HEK293T (cell line): ENCODE measurements at regions not wholly inside any gene's neighbourhood (a gene's known extent, or its start where the extent isn't known, plus 50 kb on each side); places are given as distances from the start of the nearest gene placed in this dataset.

Source experiments
- CTCF ChIA-PET: fragments of 350-600 bp; formaldehyde crosslinking; extraction: SDS; loops from one replicate; lab custom pipeline; 2021; ENCODE audit warnings: antibody characterized with exemption, inconsistent platforms; lab: Yijun Ruan, JAX
- POLR2A ChIA-PET: fragments of 350-600 bp; formaldehyde crosslinking; extraction: SDS; loops from one replicate; lab custom pipeline; 2020; ENCODE audit warnings: antibody characterized with exemption, inconsistent platforms; lab: Yijun Ruan, JAX
- DNase-seq: peaks from one replicate; pipeline ENCODE4 v3.0.0; 2012; ENCODE audit warnings: mixed read lengths; ENCODE audit errors: extremely low spot score
- ARNT ChIP-seq: fragments of 450-650 bp; IDR thresholded peaks from 2 replicates; pipeline ENCODE4 v1.6.1; 2017; ENCODE audit warnings: mild to moderate bottlenecking
- BHLHE40 ChIP-seq: fragments of 450-650 bp; IDR thresholded peaks from 2 replicates; pipeline ENCODE4 v1.6.1; 2016; ENCODE audit warnings: mild to moderate bottlenecking, moderate library complexity, borderline replicate concordance
- CTBP1 ChIP-seq: fragments of 450-650 bp; IDR thresholded peaks from 2 replicates; pipeline ENCODE4 v1.6.1; 2016; ENCODE audit warnings: borderline replicate concordance
- ELF4 ChIP-seq: fragments of 450-650 bp; IDR thresholded peaks from 2 replicates; pipeline ENCODE4 v1.6.1; 2017; ENCODE audit warnings: antibody characterized with exemption
- FOXA1 ChIP-seq: fragments of 450-650 bp; IDR thresholded peaks from 2 replicates; pipeline ENCODE4 v1.6.1; 2016; ENCODE audit warnings: mild to moderate bottlenecking
- FOXK2 ChIP-seq: fragments of 450-650 bp; IDR thresholded peaks from 2 replicates; pipeline ENCODE4 v1.6.1; 2016; ENCODE audit warnings: mild to moderate bottlenecking
- FOXM1 ChIP-seq: fragments of 450-650 bp; IDR thresholded peaks from 2 replicates; pipeline ENCODE4 v1.6.1; 2017; ENCODE audit warnings: mild to moderate bottlenecking, borderline replicate concordance
- HDGF ChIP-seq: fragments of 450-650 bp; IDR thresholded peaks from 2 replicates; pipeline ENCODE4 v1.6.1; 2017; ENCODE audit warnings: antibody characterized with exemption, borderline replicate concordance
- L3MBTL2 ChIP-seq: fragments of 450-650 bp; conservative IDR thresholded peaks from 2 replicates; pipeline ENCODE4 v1.6.1; 2016; ENCODE audit warnings: mild to moderate bottlenecking
- LEF1 ChIP-seq: fragments of 450-650 bp; IDR thresholded peaks from 2 replicates; pipeline ENCODE4 v1.6.1; 2017; ENCODE audit warnings: mild to moderate bottlenecking, borderline replicate concordance
- NFRKB ChIP-seq: fragments of 450-650 bp; IDR thresholded peaks from 2 replicates; pipeline ENCODE4 v1.6.1; 2016; ENCODE audit warnings: mild to moderate bottlenecking, moderate library complexity
- SP1 ChIP-seq: fragments of 450-650 bp; IDR thresholded peaks from 2 replicates; pipeline ENCODE4 v1.6.1; 2017
- SUZ12 ChIP-seq: fragments of 450-650 bp; IDR thresholded peaks from 2 replicates; pipeline ENCODE4 v1.6.1; 2016; ENCODE audit warnings: mild to moderate bottlenecking
- TARDBP ChIP-seq: fragments of 450-650 bp; IDR thresholded peaks from 2 replicates; pipeline ENCODE4 v1.6.1; 2016
- ZNF384 ChIP-seq: fragments of 450-650 bp; IDR thresholded peaks from 2 replicates; pipeline ENCODE4 v1.6.1; 2016
- TF ChIP-seq, protein P1 (sequence below): fragments of 450-650 bp; IDR thresholded peaks from 2 replicates; pipeline ENCODE4 v1.6.1; 2016

DNA sequence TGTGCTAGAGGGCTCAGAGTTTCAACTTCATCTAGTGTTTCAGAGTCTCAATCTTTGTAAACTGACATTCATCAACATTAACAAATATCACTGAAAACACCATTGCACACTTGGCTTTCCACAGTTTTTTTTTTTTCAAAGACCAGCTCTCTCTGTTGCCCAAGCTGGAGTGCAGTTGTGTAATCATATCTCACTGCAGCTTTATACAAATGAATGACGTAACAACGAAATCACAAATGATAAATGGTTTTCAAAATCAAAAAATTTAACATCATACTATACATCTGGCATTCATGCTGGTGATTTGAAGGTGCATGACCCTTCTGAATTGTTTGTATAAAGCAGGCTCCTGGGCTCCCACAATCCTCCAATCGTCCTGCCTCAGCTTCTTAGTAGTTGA is 248.0 kb upstream of the TMTC4 start:
- ChIA-PET POLR2A (no interaction called here), CTCF (no interaction called here)
- TF ChIP-seq ELF4 (no peak), ZNF384 (no peak), NFRKB (no peak), TARDBP (no peak), CTBP1 (no peak), LEF1 (no peak), FOXA1 (no peak), FOXK2 (no peak), BHLHE40 (no peak), HDGF (no peak), FOXM1 (no peak), ARNT (no peak), SUZ12 (no peak), SP1 (no peak), L3MBTL2 (no peak)
- TF ChIP-seq, protein P1, sequence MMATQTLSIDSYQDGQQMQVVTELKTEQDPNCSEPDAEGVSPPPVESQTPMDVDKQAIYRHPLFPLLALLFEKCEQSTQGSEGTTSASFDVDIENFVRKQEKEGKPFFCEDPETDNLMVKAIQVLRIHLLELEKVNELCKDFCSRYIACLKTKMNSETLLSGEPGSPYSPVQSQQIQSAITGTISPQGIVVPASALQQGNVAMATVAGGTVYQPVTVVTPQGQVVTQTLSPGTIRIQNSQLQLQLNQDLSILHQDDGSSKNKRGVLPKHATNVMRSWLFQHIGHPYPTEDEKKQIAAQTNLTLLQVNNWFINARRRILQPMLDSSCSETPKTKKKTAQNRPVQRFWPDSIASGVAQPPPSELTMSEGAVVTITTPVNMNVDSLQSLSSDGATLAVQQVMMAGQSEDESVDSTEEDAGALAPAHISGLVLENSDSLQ: no peak
- DNase-seq: no peak

DNA sequence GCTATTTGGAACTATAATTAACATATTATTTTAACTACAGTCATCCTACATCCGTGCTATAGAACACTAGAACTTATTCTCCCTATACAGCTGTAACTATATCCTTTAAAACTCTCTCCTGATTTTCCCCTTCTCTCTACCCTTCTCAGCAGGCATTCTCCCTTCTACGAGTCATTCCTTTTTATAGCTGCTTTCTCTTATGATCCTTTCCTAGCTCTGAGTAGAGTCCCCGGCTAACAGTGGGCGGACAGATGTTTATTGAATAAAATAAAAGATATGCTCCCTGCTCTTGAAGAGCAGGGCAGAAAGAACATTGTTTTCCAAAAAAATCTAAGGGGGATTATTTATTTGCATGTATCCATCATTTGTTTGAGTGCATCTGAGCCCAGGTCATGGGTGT is 246.5 kb upstream of the TMTC4 start:
- DNase-seq: no peak
- ChIA-PET POLR2A (no interaction called here), CTCF (no interaction called here)
- no peak for TF ChIP-seq ELF4
- TF ChIP-seq FOXA1: no peak
- TF ChIP-seq CTBP1: no peak
- TF ChIP-seq ARNT: no peak
- TF ChIP-seq, protein P1: no peak
- TF ChIP-seq L3MBTL2: no peak
- no peak for TF ChIP-seq SUZ12
- no peak for TF ChIP-seq FOXM1
- TF ChIP-seq LEF1: no peak
- TF ChIP-seq NFRKB: no peak

DNA sequence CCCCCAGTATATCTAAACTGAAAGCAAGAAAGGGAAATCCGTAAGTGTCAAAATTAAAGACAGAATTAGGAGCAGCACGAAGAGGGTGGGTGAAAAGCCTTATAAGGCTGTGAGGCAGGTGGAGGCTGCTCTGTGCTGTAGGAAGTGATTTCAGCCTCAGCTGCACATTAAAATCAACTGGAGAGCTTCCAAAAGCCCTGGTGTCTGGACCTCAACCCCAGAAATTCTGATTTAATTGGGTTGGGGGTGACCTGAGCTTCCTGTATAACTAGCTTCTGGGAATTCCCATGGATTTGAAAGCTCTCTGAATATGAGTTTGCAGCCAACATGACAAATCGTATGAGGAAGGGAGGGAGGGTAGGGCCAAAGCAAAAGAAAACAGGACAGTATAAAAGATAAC is 242.4 kb upstream of the TMTC4 start:
- no peak for DNase-seq
- TF ChIP-seq ELF4 (no peak), HDGF (no peak), LEF1 (no peak), SUZ12 (no peak), ZNF384 (no peak)
- ChIA-PET POLR2A (no interaction called here), CTCF (no interaction called here)

DNA sequence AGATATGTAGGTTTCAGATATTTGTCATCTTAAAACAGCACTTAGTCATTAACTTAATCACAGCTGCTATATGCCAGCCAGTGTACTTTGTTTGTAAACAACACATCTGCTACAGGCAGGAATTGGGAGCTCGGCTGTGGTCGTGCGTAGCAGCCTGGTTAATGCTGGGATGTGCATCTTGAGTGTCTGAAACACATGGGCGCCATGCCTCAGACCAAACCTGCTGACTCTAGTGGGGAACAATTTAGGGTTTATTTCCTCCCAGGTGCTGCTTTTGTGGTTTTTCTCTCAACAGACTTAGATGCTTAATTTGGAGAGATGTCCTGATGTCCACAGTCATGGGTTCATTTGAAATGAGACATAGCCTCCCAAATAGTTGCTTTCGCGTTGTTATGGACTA is 238.5 kb upstream of the TMTC4 start:
- ChIA-PET CTCF (no interaction called here), POLR2A (no interaction called here)
- no peak for TF ChIP-seq L3MBTL2
- no peak for TF ChIP-seq HDGF
- no peak for DNase-seq

DNA sequence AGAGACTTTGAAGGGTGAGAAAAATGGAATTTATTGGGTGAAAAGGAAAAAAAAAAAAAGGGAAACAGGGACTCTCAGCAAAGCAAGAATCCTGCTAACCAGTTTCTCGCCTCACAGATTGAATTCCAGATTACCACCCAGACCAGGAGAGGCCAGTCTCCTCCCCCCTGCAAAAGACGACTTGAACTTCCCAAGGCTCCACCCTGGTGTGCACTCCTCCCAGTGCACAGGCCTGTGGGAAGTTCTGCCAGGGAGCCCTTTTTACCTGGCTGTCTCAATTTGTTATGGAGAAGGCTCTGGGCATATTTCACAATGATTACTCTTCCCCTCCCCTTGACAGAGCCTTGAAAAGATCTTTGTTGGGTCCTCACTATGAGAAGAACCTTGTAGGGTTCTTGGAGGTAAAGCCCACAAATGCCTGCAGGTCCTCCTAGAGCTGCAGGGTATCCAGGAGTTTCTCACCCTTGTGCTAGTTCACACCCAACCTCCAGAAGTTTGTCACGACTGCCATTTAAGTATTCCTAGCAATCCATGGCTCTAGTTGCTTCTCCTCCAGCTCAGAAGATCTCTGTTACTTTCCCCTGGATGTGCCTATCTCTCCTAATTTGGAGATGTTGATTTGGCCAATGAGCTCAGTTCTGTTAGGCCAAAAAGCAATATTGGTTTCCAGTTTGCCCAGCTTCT is 229.8 kb upstream of the TMTC4 start:
- DNase-seq: no peak
- no peak for TF ChIP-seq L3MBTL2
- no peak for TF ChIP-seq TARDBP
- TF ChIP-seq ZNF384: no peak
- no peak for TF ChIP-seq SUZ12
- TF ChIP-seq, protein P1: no peak
- ChIA-PET POLR2A (no interaction called here), CTCF (no interaction called here)

DNA sequence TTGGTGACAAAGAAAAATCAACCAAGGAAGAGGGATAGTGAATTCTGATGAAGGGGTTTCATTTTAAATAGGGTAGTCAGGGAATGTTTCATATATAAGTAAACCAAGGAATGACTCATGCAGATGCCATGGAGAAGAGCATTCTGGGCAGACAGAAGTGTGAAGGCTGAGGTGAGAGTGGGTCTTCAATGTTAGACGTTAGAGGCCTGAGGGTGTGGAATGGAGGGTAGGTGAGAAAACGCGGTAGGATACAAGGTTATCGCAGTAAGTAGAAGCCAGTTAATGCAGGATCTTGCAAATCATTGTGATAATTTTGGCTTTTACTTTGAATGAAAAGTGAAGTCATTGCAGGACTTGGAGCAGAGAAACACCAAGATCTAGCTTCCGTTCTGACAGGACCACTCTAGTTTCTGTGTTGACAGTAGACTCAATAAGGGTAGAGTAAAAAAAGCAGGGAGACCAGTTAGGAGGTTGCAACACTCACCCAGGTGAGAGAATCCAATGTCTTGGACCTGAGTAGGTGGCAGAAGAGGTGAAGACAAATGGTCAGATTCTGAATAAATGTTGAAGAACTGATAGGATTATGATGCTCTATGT is 225.2 kb upstream of the TMTC4 start:
- ChIA-PET CTCF (no interaction called here), POLR2A (no interaction called here)
- no peak for DNase-seq
- TF ChIP-seq FOXM1 (no peak), HDGF (no peak)

DNA sequence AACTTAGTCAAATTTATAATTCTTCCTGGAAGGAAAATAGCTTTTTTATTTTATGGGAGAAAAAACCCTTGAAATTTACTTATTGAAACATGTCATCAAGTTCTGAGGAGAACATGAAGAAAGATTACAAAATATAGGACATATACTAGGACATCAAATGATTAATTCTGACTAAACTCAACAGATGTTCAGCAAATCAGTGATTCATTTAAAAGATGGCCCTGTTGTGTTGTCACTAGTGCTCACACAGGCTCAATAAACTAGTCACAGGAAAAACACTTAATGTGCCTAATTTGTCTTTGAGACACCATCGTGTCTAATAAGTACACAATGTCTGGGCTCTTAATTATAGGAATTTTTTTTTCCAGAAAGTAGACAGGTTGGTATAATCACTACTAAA is 223.8 kb upstream of the TMTC4 start:
- CTCF ChIA-PET: no interaction called here
- POLR2A ChIA-PET: no interaction called here
- TF ChIP-seq SP1 (no peak), LEF1 (no peak), TARDBP (no peak), FOXM1 (no peak), L3MBTL2 (no peak)
- no peak for DNase-seq
